ENCODE measurements at regions not wholly inside any gene's neighbourhood (a gene's known extent, or its start where the extent isn't known, plus 50 kb on each side); places are given as distances from the start of the nearest gene placed in this dataset.

- Histone ChIP-seq H2AFZ (ENCODE audit: low read depth) (no peak overlapping the region), H4K20me1 (ENCODE audit: insufficient read depth) (no peaks in the 10 kb centered on the region), H3K27me3 (ENCODE audit: insufficient read depth) (no peaks in the 10 kb centered on the region), H3F3A (replicated peaks; ENCODE audit: insufficient read depth) (no peaks in the 10 kb centered on the region), H3K9me2 (no peaks in the 10 kb centered on the region), H3K9ac (no peak overlapping the region), H3K9me3 (no peaks in the 10 kb centered on the region), H3K4me2 (no peak overlapping the region), H3K36me3 (replicated peaks in 1 of 2; ENCODE audit: control insufficient read depth in 1 of 2, insufficient read depth in 2 of 2, low read length in 1 of 2) (no peaks in the 10 kb centered on the region), H3K4me3 (ENCODE audit: low read depth in 2 of 2, low read length in 1 of 2) (no peak overlapping the region), H3K79me2 (ENCODE audit: insufficient read depth) (no peaks in the 10 kb centered on the region), H3K27ac (ENCODE audit: low read depth in 2 of 2, low read length in 1 of 2) (no peak overlapping the region), H3K4me1 (ENCODE audit: control insufficient read depth in 1 of 2, insufficient read depth in 2 of 2, low read depth in 1 of 2, low read length in 1 of 2) (no peaks in the 10 kb centered on the region; a peak in 1 of 4 replicates)
- ChIA-PET CTCF (no interaction called here), POLR2A (no interaction called here)
- TF ChIP-seq TEAD4 (IDR thresholded peaks at IDR 0.05; ENCODE audit: borderline replicate concordance, insufficient read depth) (no peak), JUND (IDR thresholded peaks at IDR 0.05) (no peak), RFX5 (IDR thresholded peaks at IDR 0.05; ENCODE audit: low read length) (no peak), SIN3A (IDR thresholded peaks at IDR 0.05; ENCODE audit: borderline replicate concordance, low read depth, low read length) (no peak), NRF1 (IDR thresholded peaks at IDR 0.05; ENCODE audit: low read depth, low read length) (no peak), RXRA (IDR thresholded peaks at IDR 0.05; ENCODE audit: borderline replicate concordance, low read depth) (no peak)
- TF ChIP-seq, protein P1, sequence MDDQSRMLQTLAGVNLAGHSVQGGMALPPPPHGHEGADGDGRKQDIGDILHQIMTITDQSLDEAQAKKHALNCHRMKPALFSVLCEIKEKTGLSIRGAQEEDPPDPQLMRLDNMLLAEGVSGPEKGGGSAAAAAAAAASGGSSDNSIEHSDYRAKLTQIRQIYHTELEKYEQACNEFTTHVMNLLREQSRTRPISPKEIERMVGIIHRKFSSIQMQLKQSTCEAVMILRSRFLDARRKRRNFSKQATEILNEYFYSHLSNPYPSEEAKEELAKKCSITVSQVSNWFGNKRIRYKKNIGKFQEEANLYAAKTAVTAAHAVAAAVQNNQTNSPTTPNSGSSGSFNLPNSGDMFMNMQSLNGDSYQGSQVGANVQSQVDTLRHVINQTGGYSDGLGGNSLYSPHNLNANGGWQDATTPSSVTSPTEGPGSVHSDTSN (IDR thresholded peaks at IDR 0.05), result no peak
- 74% methylated on average over 4 of the region's 4 CpGs for WGBS (ENCODE audit: low lambda C conversion rate)
- no peak for DNase-seq
Observed at GRCh38 chr13:59145381-59145780, 1018.3 kb downstream of the DIAPH3 start.

- H3K9me3 ChIP-seq, result no peaks in the 10 kb centered on the region
- no peak overlapping the region for H3K4me2 ChIP-seq
- no peaks in the 10 kb centered on the region for H3K9me2 ChIP-seq
- 23% methylated on average over 3 of the region's 3 CpGs for WGBS (ENCODE audit: low lambda C conversion rate)
- no peak for TF ChIP-seq JUND (IDR thresholded peaks at IDR 0.05)
- TF ChIP-seq USF2 (IDR thresholded peaks at IDR 0.05; ENCODE audit: borderline replicate concordance, low read depth, low read length), result no peak
- TF ChIP-seq TCF12 (IDR thresholded peaks at IDR 0.05), result no peak
- no peak for TF ChIP-seq MEF2A (IDR thresholded peaks at IDR 0.05; ENCODE audit: borderline replicate concordance, low read depth)
- no peak for TF ChIP-seq FOXJ3 (CRISPR knock-in tag; IDR thresholded peaks at IDR 0.05)
- TF ChIP-seq IRF3 (IDR thresholded peaks at IDR 0.05; ENCODE audit: low read depth, low read length), result no peak
- TF ChIP-seq RFX5 (IDR thresholded peaks at IDR 0.05; ENCODE audit: low read length), result no peak
- no peak for TF ChIP-seq NRF1 (IDR thresholded peaks at IDR 0.05; ENCODE audit: low read depth, low read length)
- TF ChIP-seq RAD21 (IDR thresholded peaks at IDR 0.05; ENCODE audit: low read length), result no peak
- no peak for TF ChIP-seq CHD2 (IDR thresholded peaks at IDR 0.05; ENCODE audit: low read length, partially characterized antibody)
- no peak for TF ChIP-seq TAF1 (IDR thresholded peaks at IDR 0.05; ENCODE audit: borderline replicate concordance, low read depth, low read length)
- no peak for TF ChIP-seq POLR2AphosphoS5 (IDR thresholded peaks at IDR 0.05; ENCODE audit: low read depth, low read length)
- TF ChIP-seq, protein P2, sequence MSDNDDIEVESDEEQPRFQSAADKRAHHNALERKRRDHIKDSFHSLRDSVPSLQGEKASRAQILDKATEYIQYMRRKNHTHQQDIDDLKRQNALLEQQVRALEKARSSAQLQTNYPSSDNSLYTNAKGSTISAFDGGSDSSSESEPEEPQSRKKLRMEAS (IDR thresholded peaks at IDR 0.05; ENCODE audit: low read depth), result no peak
- no peak for TF ChIP-seq NFIC (IDR thresholded peaks at IDR 0.05; ENCODE audit: borderline replicate concordance)
- TF ChIP-seq FOXM1 (IDR thresholded peaks at IDR 0.05; ENCODE audit: low read depth), result no peak
- TF ChIP-seq ZBTB33 (IDR thresholded peaks at IDR 0.05; ENCODE audit: borderline replicate concordance, low read depth), result no peak
- no peak for TF ChIP-seq SMC3 (IDR thresholded peaks at IDR 0.05; ENCODE audit: low read depth, low read length)
- no peak for TF ChIP-seq RCOR1 (IDR thresholded peaks at IDR 0.05; ENCODE audit: low read length)
- H3F3A ChIP-seq (replicated peaks; ENCODE audit: insufficient read depth), result no peaks in the 10 kb centered on the region
- H3K27me3 ChIP-seq (ENCODE audit: insufficient read depth), result no peaks in the 10 kb centered on the region
- no peaks in the 10 kb centered on the region for H3K79me2 ChIP-seq (ENCODE audit: insufficient read depth)
- ChIA-PET CTCF (no interaction called here), POLR2A (no interaction called here)
- H4K20me1 ChIP-seq (ENCODE audit: insufficient read depth), result no peaks in the 10 kb centered on the region
- H3K9ac ChIP-seq, result no peak overlapping the region
- no peaks in the 10 kb centered on the region for H3K4me1 ChIP-seq (ENCODE audit: control insufficient read depth in 1 of 2, insufficient read depth in 2 of 2, low read depth in 1 of 2, low read length in 1 of 2)
- H3K27ac ChIP-seq (ENCODE audit: low read depth in 2 of 2, low read length in 1 of 2), result no peak overlapping the region
- no peak overlapping the region for H3K4me3 ChIP-seq (ENCODE audit: low read depth in 2 of 2, low read length in 1 of 2)
- no peaks in the 10 kb centered on the region for H3K36me3 ChIP-seq (replicated peaks in 1 of 2; ENCODE audit: control insufficient read depth in 1 of 2, insufficient read depth in 2 of 2, low read length in 1 of 2)
- H2AFZ ChIP-seq (ENCODE audit: low read depth), result no peak overlapping the region
- no peak for DNase-seq
Observed at GRCh38 chr13:59157181-59157580, 1006.5 kb downstream of the DIAPH3 start.
